Gastroesophageal sphincter (tissue), 3 donors: ENCODE measurements at regions not wholly inside any gene's neighbourhood (a gene's known extent, or its start where the extent isn't known, plus 50 kb on each side); places are given as distances from the start of the nearest gene placed in this dataset.

Experiments used
- EP300 ChIP-seq: sonication (generic); formaldehyde crosslinking; IDR thresholded peaks from one replicate; pipeline ENCODE4 v1.6.1; 2017; ENCODE audit warnings: antibody characterized with exemption, mild to moderate bottlenecking
- POLR2AphosphoS5 ChIP-seq: sonication (generic); formaldehyde crosslinking; IDR thresholded peaks from one replicate; pipeline ENCODE4 v1.6.1; 2017; ENCODE audit warnings: antibody characterized with exemption
- TF ChIP-seq, protein P1 (sequence below), 4 experiments: fragments of 200-600 bp in 2 of 4; fragments of 450-650 bp in 2 of 4; sonication (generic) in 1 of 4; IDR thresholded peaks; one replicate each; pipeline ENCODE4 v1.5.1; 2017 to 2019; ENCODE audit warnings: antibody characterized with exemption in 4 of 4, mild to moderate bottlenecking in 2 of 4, moderate library complexity in 2 of 4

GRCh38 chr1:2854611-2855010, 53.1 kb upstream of the TTC34 start:
- TF ChIP-seq POLR2AphosphoS5 (no peak), EP300 (no peak)
- TF ChIP-seq, protein P1, sequence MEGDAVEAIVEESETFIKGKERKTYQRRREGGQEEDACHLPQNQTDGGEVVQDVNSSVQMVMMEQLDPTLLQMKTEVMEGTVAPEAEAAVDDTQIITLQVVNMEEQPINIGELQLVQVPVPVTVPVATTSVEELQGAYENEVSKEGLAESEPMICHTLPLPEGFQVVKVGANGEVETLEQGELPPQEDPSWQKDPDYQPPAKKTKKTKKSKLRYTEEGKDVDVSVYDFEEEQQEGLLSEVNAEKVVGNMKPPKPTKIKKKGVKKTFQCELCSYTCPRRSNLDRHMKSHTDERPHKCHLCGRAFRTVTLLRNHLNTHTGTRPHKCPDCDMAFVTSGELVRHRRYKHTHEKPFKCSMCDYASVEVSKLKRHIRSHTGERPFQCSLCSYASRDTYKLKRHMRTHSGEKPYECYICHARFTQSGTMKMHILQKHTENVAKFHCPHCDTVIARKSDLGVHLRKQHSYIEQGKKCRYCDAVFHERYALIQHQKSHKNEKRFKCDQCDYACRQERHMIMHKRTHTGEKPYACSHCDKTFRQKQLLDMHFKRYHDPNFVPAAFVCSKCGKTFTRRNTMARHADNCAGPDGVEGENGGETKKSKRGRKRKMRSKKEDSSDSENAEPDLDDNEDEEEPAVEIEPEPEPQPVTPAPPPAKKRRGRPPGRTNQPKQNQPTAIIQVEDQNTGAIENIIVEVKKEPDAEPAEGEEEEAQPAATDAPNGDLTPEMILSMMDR (IDR thresholded peaks at IDR 0.05) = no peak
